ENCODE measurements at regions not wholly inside any gene's neighbourhood (a gene's known extent, or its start where the extent isn't known, plus 50 kb on each side); places are given as distances from the start of the nearest gene placed in this dataset.

DNA sequence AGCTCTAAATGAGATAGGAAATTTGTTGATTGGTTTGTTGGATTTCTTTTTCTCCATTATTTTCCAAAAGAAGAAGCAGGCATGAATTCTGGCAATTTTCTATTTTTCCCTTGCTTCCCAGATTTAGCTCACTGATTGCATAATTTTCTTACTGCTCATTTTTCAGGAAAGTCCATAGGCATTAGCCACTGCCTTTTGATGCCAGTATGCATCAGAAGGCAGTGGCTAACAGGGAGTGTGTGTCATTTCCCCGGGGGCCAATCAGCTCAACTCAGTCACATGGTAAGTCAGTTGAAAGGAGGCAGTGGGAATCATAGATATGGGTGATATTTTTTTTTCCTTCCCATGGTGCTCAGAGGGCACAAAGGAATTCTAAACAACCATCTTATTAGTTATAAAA is 156.7 kb downstream of the TRIML1 start:
- Histone ChIP-seq H3K27me3 (ENCODE audit: control insufficient read depth, insufficient read depth, low read length) (no peaks in the 10 kb centered on the region), H2AFZ (ENCODE audit: low read length) (no peak overlapping the region), H4K20me1 (ENCODE audit: control insufficient read depth, extremely low read depth, insufficient read depth, low read length) (no peaks in the 10 kb centered on the region), H3K4me2 (ENCODE audit: extremely low read depth, insufficient read depth, low read length) (no peak overlapping the region), H3K4me3 (replicated peaks in 1 of 4; ENCODE audit: control extremely low read depth in 1 of 4, insufficient read depth in 1 of 4, low read depth in 3 of 4, low read length in 4 of 4) (no peak overlapping the region), H3K36me3 (ENCODE audit: control insufficient read depth, insufficient read depth, low read length) (no peaks in the 10 kb centered on the region), H3K9me3 (ENCODE audit: control insufficient read depth, insufficient read depth, low read depth, low read length) (no peaks in the 10 kb centered on the region), H3K9ac (ENCODE audit: insufficient read depth, low read length) (no peak overlapping the region), H3K4me1 (ENCODE audit: control insufficient read depth, extremely low read depth, insufficient read depth, low read length) (no peaks in the 10 kb centered on the region), H3K79me2 (ENCODE audit: control insufficient read depth, insufficient read depth, low read length) (no peaks in the 10 kb centered on the region), H3K27ac (ENCODE audit: insufficient read depth, low read length) (no peak overlapping the region)
- TF ChIP-seq, protein P1, sequence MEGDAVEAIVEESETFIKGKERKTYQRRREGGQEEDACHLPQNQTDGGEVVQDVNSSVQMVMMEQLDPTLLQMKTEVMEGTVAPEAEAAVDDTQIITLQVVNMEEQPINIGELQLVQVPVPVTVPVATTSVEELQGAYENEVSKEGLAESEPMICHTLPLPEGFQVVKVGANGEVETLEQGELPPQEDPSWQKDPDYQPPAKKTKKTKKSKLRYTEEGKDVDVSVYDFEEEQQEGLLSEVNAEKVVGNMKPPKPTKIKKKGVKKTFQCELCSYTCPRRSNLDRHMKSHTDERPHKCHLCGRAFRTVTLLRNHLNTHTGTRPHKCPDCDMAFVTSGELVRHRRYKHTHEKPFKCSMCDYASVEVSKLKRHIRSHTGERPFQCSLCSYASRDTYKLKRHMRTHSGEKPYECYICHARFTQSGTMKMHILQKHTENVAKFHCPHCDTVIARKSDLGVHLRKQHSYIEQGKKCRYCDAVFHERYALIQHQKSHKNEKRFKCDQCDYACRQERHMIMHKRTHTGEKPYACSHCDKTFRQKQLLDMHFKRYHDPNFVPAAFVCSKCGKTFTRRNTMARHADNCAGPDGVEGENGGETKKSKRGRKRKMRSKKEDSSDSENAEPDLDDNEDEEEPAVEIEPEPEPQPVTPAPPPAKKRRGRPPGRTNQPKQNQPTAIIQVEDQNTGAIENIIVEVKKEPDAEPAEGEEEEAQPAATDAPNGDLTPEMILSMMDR (conservative IDR thresholded peaks at IDR 0.05 in 1 of 2, IDR thresholded peaks at IDR 0.05 in 1 of 2; ENCODE audit: low read depth in 1 of 2, low read length in 2 of 2), result no peak
- TF ChIP-seq EZH2 (IDR thresholded peaks at IDR 0.05; ENCODE audit: low read length, missing control alignments), result no peak
- peak in 1 of 2 donors; percentile 26 for DNase-seq (ENCODE audit: low read depth in 2 of 2)

DNA sequence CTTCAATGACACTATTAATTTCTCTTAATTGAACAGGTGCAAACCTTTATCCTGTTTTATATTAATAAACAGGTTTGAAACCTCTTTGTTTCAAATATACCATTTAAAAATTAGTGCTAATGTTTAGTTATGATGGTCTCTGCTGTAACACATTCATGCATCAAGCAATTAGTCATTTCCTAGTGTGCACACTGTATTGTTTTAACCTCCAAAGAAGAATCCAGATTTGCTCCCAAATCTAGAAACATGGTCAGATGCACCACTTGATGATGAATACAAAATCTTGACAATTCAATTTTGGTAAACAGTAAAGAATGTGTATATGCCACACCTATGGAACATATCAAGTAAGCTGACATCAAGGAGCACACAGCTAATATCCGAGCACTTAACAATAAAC is 157.1 kb downstream of the TRIML1 start:
- H3K4me1 ChIP-seq (ENCODE audit: control insufficient read depth, extremely low read depth, insufficient read depth, low read length), result no peaks in the 10 kb centered on the region
- H3K79me2 ChIP-seq (ENCODE audit: control insufficient read depth, insufficient read depth, low read length), result no peaks in the 10 kb centered on the region
- H3K36me3 ChIP-seq (ENCODE audit: control insufficient read depth, insufficient read depth, low read length), result no peaks in the 10 kb centered on the region
- H3K4me3 ChIP-seq (replicated peaks in 1 of 4; ENCODE audit: control extremely low read depth in 1 of 4, insufficient read depth in 1 of 4, low read depth in 3 of 4, low read length in 4 of 4), result no peak overlapping the region
- no peaks in the 10 kb centered on the region for H3K27me3 ChIP-seq (ENCODE audit: control insufficient read depth, insufficient read depth, low read length)
- TF ChIP-seq EZH2 (IDR thresholded peaks at IDR 0.05; ENCODE audit: low read length, missing control alignments), result no peak
- TF ChIP-seq, protein P1 (conservative IDR thresholded peaks at IDR 0.05 in 1 of 2, IDR thresholded peaks at IDR 0.05 in 1 of 2; ENCODE audit: low read depth in 1 of 2, low read length in 2 of 2), result no peak
- DNase-seq (ENCODE audit: low read depth in 2 of 2), result no peak
- H3K9ac ChIP-seq (ENCODE audit: insufficient read depth, low read length), result no peak overlapping the region
- H3K4me2 ChIP-seq (ENCODE audit: extremely low read depth, insufficient read depth, low read length), result no peak overlapping the region
- no peaks in the 10 kb centered on the region for H3K9me3 ChIP-seq (ENCODE audit: control insufficient read depth, insufficient read depth, low read depth, low read length)
- no peak overlapping the region for H2AFZ ChIP-seq (ENCODE audit: low read length)
- no peaks in the 10 kb centered on the region for H4K20me1 ChIP-seq (ENCODE audit: control insufficient read depth, extremely low read depth, insufficient read depth, low read length)
- H3K27ac ChIP-seq (ENCODE audit: insufficient read depth, low read length), result no peak overlapping the region

DNA sequence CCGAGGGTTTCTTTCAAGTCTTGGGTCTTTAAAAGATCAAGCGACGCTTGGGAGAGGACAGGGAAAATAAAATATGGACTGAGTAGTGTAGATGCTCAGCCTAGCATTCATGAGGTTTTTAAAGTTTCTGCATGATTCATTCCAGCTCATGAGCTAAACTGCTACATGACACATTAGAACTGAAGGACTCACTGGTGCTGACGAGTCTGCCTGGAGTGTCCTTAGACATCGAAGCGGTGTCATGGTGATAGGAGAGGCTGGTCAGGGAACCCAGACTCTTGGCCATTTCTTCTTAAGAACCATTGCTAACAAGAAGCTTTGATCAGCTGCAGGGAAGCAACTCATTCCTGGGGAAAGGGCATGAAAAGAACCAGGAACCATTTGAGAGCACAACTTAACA is 158.6 kb downstream of the TRIML1 start:
- H3K4me1 ChIP-seq (ENCODE audit: control insufficient read depth, extremely low read depth, insufficient read depth, low read length), result no peaks in the 10 kb centered on the region
- H3K4me2 ChIP-seq (ENCODE audit: extremely low read depth, insufficient read depth, low read length), result no peak overlapping the region
- no peaks in the 10 kb centered on the region for H3K9me3 ChIP-seq (ENCODE audit: control insufficient read depth, insufficient read depth, low read depth, low read length)
- H3K4me3 ChIP-seq (replicated peaks in 1 of 4; ENCODE audit: control extremely low read depth in 1 of 4, insufficient read depth in 1 of 4, low read depth in 3 of 4, low read length in 4 of 4), result no peak overlapping the region
- H3K27ac ChIP-seq (ENCODE audit: insufficient read depth, low read length), result no peak overlapping the region
- no peaks in the 10 kb centered on the region for H3K36me3 ChIP-seq (ENCODE audit: control insufficient read depth, insufficient read depth, low read length)
- H3K79me2 ChIP-seq (ENCODE audit: control insufficient read depth, insufficient read depth, low read length), result no peaks in the 10 kb centered on the region
- H4K20me1 ChIP-seq (ENCODE audit: control insufficient read depth, extremely low read depth, insufficient read depth, low read length), result no peaks in the 10 kb centered on the region
- H2AFZ ChIP-seq (ENCODE audit: low read length), result no peak overlapping the region
- DNase-seq (ENCODE audit: low read depth in 2 of 2), result peak in 1 of 2 donors; percentile 7
- TF ChIP-seq EZH2 (IDR thresholded peaks at IDR 0.05; ENCODE audit: low read length, missing control alignments), result no peak
- TF ChIP-seq, protein P1 (conservative IDR thresholded peaks at IDR 0.05 in 1 of 2, IDR thresholded peaks at IDR 0.05 in 1 of 2; ENCODE audit: low read depth in 1 of 2, low read length in 2 of 2), result no peak
- no peaks in the 10 kb centered on the region for H3K27me3 ChIP-seq (ENCODE audit: control insufficient read depth, insufficient read depth, low read length)
- no peak overlapping the region for H3K9ac ChIP-seq (ENCODE audit: insufficient read depth, low read length)

All from fibroblast of lung (primary cell).